ENCODE measurements at regions not wholly inside any gene's neighbourhood (a gene's known extent, or its start where the extent isn't known, plus 50 kb on each side); places are given as distances from the start of the nearest gene placed in this dataset.

DNA sequence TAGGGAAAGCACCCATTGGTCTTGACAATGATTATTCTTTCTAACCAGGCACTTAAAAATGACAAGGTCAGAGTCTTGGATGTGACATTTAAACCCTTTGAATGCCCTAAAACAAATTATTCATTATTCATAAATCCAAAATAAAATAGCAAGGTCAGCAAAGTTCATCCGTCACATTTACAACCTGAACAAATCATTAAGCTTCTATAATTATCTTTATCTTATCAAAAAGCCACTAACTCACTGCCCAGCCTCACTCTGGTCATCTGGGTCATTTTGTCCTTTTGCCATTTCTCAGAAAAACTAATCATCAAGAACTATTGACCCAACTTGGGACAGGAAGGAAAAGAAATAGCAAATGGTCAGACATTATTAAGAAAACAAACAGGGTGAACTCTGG, 507.3 kb upstream of the CDH8 start:
- no peaks in the 10 kb centered on the region for H3K36me3 ChIP-seq (ENCODE audit: control insufficient read depth in 1 of 2, insufficient read depth in 2 of 2, low read length in 2 of 2)
- H3K9ac ChIP-seq (ENCODE audit: low read depth in 1 of 2, low read length in 2 of 2): no peak overlapping the region
- no peaks in the 10 kb centered on the region for H3K4me1 ChIP-seq (ENCODE audit: control insufficient read depth in 1 of 2, insufficient read depth in 2 of 2, low read length in 2 of 2)
- H3K9me3 ChIP-seq (ENCODE audit: control insufficient read depth in 1 of 2, low read length in 2 of 2): peaks cover 4 to 5% of the 10 kb centered on the region in 2 donors
- no peak overlapping the region for H3K4me3 ChIP-seq (ENCODE audit: low read depth in 1 of 2, low read length in 2 of 2)
- no peak overlapping the region for H3K27ac ChIP-seq (ENCODE audit: low read depth, low read length)
- no peaks in the 10 kb centered on the region for H3K27me3 ChIP-seq (ENCODE audit: control insufficient read depth in 1 of 2, insufficient read depth in 2 of 2, low read length in 2 of 2)

GRCh38 chr16:62539657-62540056, 503.4 kb upstream of the CDH8 start:
- Histone ChIP-seq H3K9me3 (ENCODE audit: control insufficient read depth in 1 of 2, low read length in 2 of 2) (peaks cover under 1 to 9% of the 10 kb centered on the region in 2 donors), H3K27me3 (ENCODE audit: control insufficient read depth in 1 of 2, insufficient read depth in 2 of 2, low read length in 2 of 2) (no peaks in the 10 kb centered on the region), H3K4me3 (ENCODE audit: low read depth in 1 of 2, low read length in 2 of 2) (no peak overlapping the region), H3K36me3 (ENCODE audit: control insufficient read depth in 1 of 2, insufficient read depth in 2 of 2, low read length in 2 of 2) (no peaks in the 10 kb centered on the region), H3K9ac (ENCODE audit: low read depth in 1 of 2, low read length in 2 of 2) (no peak overlapping the region), H3K27ac (ENCODE audit: low read depth, low read length) (no peak overlapping the region), H3K4me1 (ENCODE audit: control insufficient read depth in 1 of 2, insufficient read depth in 2 of 2, low read length in 2 of 2) (no peaks in the 10 kb centered on the region)

DNA sequence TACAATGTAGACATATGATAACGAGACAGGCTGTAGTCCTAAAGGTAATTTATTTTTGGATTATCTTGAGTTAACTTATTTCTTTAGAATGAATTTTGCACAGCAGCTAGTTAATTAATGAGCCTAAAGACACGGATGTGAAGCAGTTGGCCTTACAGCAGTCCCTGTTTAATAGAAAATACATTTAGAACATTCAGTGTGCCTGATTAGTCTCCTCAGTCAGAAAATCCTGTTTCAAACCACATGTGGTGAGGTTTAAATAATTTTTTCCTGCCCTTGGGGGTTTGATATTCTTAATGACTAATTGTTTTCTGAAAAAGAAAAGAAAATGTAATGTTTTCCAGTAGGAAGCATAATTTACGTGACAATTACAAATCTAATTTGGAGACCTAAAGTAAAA, 494.2 kb upstream of the CDH8 start:
- Histone ChIP-seq H3K9ac (ENCODE audit: low read depth in 1 of 2, low read length in 2 of 2) (no peak overlapping the region), H3K27me3 (ENCODE audit: control insufficient read depth in 1 of 2, insufficient read depth in 2 of 2, low read length in 2 of 2) (no peaks in the 10 kb centered on the region), H3K27ac (ENCODE audit: low read depth, low read length) (no peak overlapping the region), H3K9me3 (ENCODE audit: control insufficient read depth in 1 of 2, low read length in 2 of 2) (peaks cover 0 to 10% of the 10 kb centered on the region in 2 donors), H3K4me3 (ENCODE audit: low read depth in 1 of 2, low read length in 2 of 2) (no peak overlapping the region), H3K36me3 (ENCODE audit: control insufficient read depth in 1 of 2, insufficient read depth in 2 of 2, low read length in 2 of 2) (no peaks in the 10 kb centered on the region), H3K4me1 (ENCODE audit: control insufficient read depth in 1 of 2, insufficient read depth in 2 of 2, low read length in 2 of 2) (no peaks in the 10 kb centered on the region)

DNA sequence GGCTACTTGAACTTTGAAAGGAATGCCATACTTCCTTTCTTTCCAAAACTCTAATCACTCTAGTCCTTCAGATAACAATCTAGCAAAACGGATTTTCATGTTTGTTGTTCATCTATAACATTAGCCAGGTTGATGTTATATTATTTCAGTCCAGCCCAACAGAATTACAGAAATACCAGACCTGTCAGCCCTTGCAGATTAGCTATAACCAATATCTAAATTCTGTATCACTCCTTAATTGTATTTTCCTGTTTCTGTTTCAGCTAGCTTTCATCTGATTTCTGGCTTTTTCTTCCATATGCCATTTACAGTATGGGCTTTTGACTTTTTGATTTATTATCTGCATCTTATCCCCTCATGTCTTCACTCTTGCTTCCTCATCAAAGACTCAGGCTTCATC, 479.8 kb upstream of the CDH8 start:
- Histone ChIP-seq H3K36me3 (ENCODE audit: control insufficient read depth in 1 of 2, insufficient read depth in 2 of 2, low read length in 2 of 2) (no peaks in the 10 kb centered on the region), H3K27ac (ENCODE audit: low read depth, low read length) (no peak overlapping the region), H3K4me3 (ENCODE audit: low read depth in 1 of 2, low read length in 2 of 2) (no peak overlapping the region), H3K9me3 (ENCODE audit: control insufficient read depth in 1 of 2, low read length in 2 of 2) (peaks cover 0 to 3% of the 10 kb centered on the region in 2 donors), H3K27me3 (ENCODE audit: control insufficient read depth in 1 of 2, insufficient read depth in 2 of 2, low read length in 2 of 2) (no peaks in the 10 kb centered on the region), H3K4me1 (ENCODE audit: control insufficient read depth in 1 of 2, insufficient read depth in 2 of 2, low read length in 2 of 2) (no peaks in the 10 kb centered on the region), H3K9ac (ENCODE audit: low read depth in 1 of 2, low read length in 2 of 2) (no peak overlapping the region)

GRCh38 chr16:62503073-62503472, 466.8 kb upstream of the CDH8 start:
- Histone ChIP-seq H3K9me3 (ENCODE audit: control insufficient read depth in 1 of 2, low read length in 2 of 2) (peaks cover 4 to 11% of the 10 kb centered on the region in 2 donors), H3K4me3 (ENCODE audit: low read depth in 1 of 2, low read length in 2 of 2) (no peak overlapping the region), H3K27me3 (ENCODE audit: control insufficient read depth in 1 of 2, insufficient read depth in 2 of 2, low read length in 2 of 2) (no peaks in the 10 kb centered on the region), H3K27ac (ENCODE audit: low read depth, low read length) (no peak overlapping the region), H3K4me1 (ENCODE audit: control insufficient read depth in 1 of 2, insufficient read depth in 2 of 2, low read length in 2 of 2) (no peaks in the 10 kb centered on the region), H3K36me3 (ENCODE audit: control insufficient read depth in 1 of 2, insufficient read depth in 2 of 2, low read length in 2 of 2) (no peaks in the 10 kb centered on the region), H3K9ac (ENCODE audit: low read depth in 1 of 2, low read length in 2 of 2) (no peak overlapping the region)

DNA sequence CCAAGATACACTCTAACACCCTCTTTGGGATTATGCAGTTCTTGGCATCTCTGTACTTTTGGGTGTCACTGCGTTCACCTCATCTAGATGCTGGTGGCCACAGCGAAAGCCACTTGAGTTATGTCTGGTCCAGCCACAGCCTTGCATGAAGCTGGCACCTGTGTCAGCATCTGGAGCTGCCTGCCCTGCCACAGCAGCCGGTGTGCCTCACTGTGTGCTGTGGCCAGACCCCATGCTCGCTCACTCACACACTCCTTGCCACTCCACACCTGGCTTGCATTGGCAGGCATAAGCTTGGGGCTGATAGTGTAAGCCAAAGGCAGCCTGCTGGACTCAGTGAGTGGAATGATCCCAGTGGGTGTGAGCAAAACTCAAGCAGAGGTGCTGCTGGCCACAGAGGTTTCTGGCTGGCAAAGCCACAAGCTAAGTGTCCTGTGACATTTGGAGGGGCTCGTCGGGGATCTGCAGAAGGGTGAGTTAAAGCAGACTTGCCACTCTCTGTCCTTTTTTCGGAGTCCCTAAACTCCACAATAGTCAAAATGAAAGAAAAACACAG, 442.7 kb upstream of the CDH8 start:
- H3K9ac ChIP-seq (ENCODE audit: low read depth in 1 of 2, low read length in 2 of 2): no peak overlapping the region
- no peak overlapping the region for H3K4me3 ChIP-seq (ENCODE audit: low read depth in 1 of 2, low read length in 2 of 2)
- H3K9me3 ChIP-seq (ENCODE audit: control insufficient read depth in 1 of 2, low read length in 2 of 2): peaks cover 23 to 30% of the 10 kb centered on the region in 2 donors
- H3K27me3 ChIP-seq (ENCODE audit: control insufficient read depth in 1 of 2, insufficient read depth in 2 of 2, low read length in 2 of 2): no peaks in the 10 kb centered on the region
- H3K4me1 ChIP-seq (ENCODE audit: control insufficient read depth in 1 of 2, insufficient read depth in 2 of 2, low read length in 2 of 2): no peaks in the 10 kb centered on the region
- no peak overlapping the region for H3K27ac ChIP-seq (ENCODE audit: low read depth, low read length)
- H3K36me3 ChIP-seq (ENCODE audit: control insufficient read depth in 1 of 2, insufficient read depth in 2 of 2, low read length in 2 of 2): no peaks in the 10 kb centered on the region

DNA sequence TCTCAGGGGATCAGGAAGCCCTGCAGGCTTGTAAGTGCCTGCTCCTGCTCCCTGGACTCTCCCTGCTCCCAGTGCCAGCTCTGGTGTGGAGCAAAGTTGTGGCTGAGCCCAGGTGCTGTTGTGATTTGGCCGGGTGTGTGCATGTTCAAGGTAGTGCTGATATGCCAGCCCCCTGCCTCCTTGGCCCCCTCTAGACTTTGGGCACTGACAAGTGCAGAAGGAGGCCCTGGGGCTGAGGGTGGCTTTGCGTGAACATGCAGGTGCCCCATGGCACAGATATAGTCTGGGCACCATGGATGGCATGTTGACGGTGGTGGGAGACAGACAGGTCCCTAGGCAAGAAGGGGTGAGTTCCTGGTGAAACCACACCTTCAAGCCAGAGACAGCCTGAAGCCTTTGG, 441.6 kb upstream of the CDH8 start:
- Histone ChIP-seq H3K9ac (ENCODE audit: low read depth in 1 of 2, low read length in 2 of 2) (no peak overlapping the region), H3K4me3 (ENCODE audit: low read depth in 1 of 2, low read length in 2 of 2) (no peak overlapping the region), H3K9me3 (ENCODE audit: control insufficient read depth in 1 of 2, low read length in 2 of 2) (peaks cover 23 to 33% of the 10 kb centered on the region in 2 donors), H3K36me3 (ENCODE audit: control insufficient read depth in 1 of 2, insufficient read depth in 2 of 2, low read length in 2 of 2) (no peaks in the 10 kb centered on the region), H3K27ac (ENCODE audit: low read depth, low read length) (no peak overlapping the region), H3K27me3 (ENCODE audit: control insufficient read depth in 1 of 2, insufficient read depth in 2 of 2, low read length in 2 of 2) (no peaks in the 10 kb centered on the region), H3K4me1 (ENCODE audit: control insufficient read depth in 1 of 2, insufficient read depth in 2 of 2, low read length in 2 of 2) (no peaks in the 10 kb centered on the region)

DNA sequence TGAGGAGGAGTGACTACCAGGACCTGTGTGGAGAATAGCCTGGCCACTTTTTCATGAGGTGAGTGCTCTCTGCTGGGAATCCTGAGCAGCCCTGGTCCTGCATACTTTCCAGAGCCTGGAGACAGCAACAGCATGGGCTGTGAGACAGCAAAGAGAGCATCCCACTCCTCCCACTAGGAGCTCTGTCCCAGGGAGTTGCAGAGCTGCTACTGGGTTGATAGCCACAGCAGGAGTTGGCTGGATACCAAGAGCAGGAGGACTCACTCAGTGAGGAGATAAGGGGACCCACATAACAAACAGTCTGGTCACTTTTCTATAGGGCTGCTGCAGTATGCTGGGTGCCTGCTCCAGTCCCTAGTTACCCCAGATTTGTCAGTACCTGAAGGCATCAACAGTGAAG, 439.3 kb upstream of the CDH8 start:
- H3K27me3 ChIP-seq (ENCODE audit: control insufficient read depth in 1 of 2, insufficient read depth in 2 of 2, low read length in 2 of 2): no peaks in the 10 kb centered on the region
- H3K27ac ChIP-seq (ENCODE audit: low read depth, low read length): no peak overlapping the region
- no peaks in the 10 kb centered on the region for H3K4me1 ChIP-seq (ENCODE audit: control insufficient read depth in 1 of 2, insufficient read depth in 2 of 2, low read length in 2 of 2)
- H3K36me3 ChIP-seq (ENCODE audit: control insufficient read depth in 1 of 2, insufficient read depth in 2 of 2, low read length in 2 of 2): no peaks in the 10 kb centered on the region
- H3K9me3 ChIP-seq (ENCODE audit: control insufficient read depth in 1 of 2, low read length in 2 of 2): peaks cover 29 to 40% of the 10 kb centered on the region in 2 donors
- H3K9ac ChIP-seq (ENCODE audit: low read depth in 1 of 2, low read length in 2 of 2): no peak overlapping the region
- H3K4me3 ChIP-seq (ENCODE audit: low read depth in 1 of 2, low read length in 2 of 2): no peak overlapping the region

DNA sequence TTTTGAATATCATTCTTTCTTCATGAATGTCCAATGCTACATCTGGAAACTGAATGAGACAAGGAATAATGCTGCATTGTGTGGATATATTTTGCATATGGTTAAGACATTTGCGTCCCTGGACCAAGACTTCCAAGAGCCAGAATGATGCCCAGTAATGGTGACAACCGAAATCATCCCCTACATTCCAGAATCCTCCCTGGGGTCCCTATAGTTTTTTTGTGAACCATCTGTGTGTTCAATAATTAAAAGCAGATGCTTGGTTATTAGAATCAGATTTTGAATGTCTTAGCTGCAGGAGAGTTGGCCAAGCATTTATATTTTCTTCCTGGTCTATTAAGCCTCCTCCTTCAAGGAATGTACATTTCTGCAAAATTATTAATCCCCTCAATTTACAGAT, 426.7 kb upstream of the CDH8 start:
- Histone ChIP-seq H3K9me3 (ENCODE audit: control insufficient read depth in 1 of 2, low read length in 2 of 2) (peaks cover 10 to 15% of the 10 kb centered on the region in 2 donors), H3K27ac (ENCODE audit: low read depth, low read length) (no peak overlapping the region), H3K27me3 (ENCODE audit: control insufficient read depth in 1 of 2, insufficient read depth in 2 of 2, low read length in 2 of 2) (no peaks in the 10 kb centered on the region), H3K4me1 (ENCODE audit: control insufficient read depth in 1 of 2, insufficient read depth in 2 of 2, low read length in 2 of 2) (no peaks in the 10 kb centered on the region), H3K4me3 (ENCODE audit: low read depth in 1 of 2, low read length in 2 of 2) (no peak overlapping the region), H3K9ac (ENCODE audit: low read depth in 1 of 2, low read length in 2 of 2) (no peak overlapping the region), H3K36me3 (ENCODE audit: control insufficient read depth in 1 of 2, insufficient read depth in 2 of 2, low read length in 2 of 2) (no peaks in the 10 kb centered on the region)

GRCh38 chr16:62450291-62450690, 414.1 kb upstream of the CDH8 start:
- Histone ChIP-seq H3K27ac (ENCODE audit: low read depth, low read length) (no peak overlapping the region), H3K4me3 (ENCODE audit: low read depth in 1 of 2, low read length in 2 of 2) (no peak overlapping the region), H3K9ac (ENCODE audit: low read depth in 1 of 2, low read length in 2 of 2) (no peak overlapping the region), H3K4me1 (ENCODE audit: control insufficient read depth in 1 of 2, insufficient read depth in 2 of 2, low read length in 2 of 2) (no peaks in the 10 kb centered on the region), H3K27me3 (ENCODE audit: control insufficient read depth in 1 of 2, insufficient read depth in 2 of 2, low read length in 2 of 2) (no peaks in the 10 kb centered on the region), H3K9me3 (ENCODE audit: control insufficient read depth in 1 of 2, low read length in 2 of 2) (peaks cover 4 to 7% of the 10 kb centered on the region in 2 donors), H3K36me3 (ENCODE audit: control insufficient read depth in 1 of 2, insufficient read depth in 2 of 2, low read length in 2 of 2) (no peaks in the 10 kb centered on the region)

GRCh38 chr16:62445909-62446308, 409.7 kb upstream of the CDH8 start:
- Histone ChIP-seq H3K27ac (ENCODE audit: low read depth, low read length) (no peak overlapping the region), H3K9me3 (ENCODE audit: control insufficient read depth in 1 of 2, low read length in 2 of 2) (peaks cover 0 to 5% of the 10 kb centered on the region in 2 donors), H3K27me3 (ENCODE audit: control insufficient read depth in 1 of 2, insufficient read depth in 2 of 2, low read length in 2 of 2) (no peaks in the 10 kb centered on the region), H3K36me3 (ENCODE audit: control insufficient read depth in 1 of 2, insufficient read depth in 2 of 2, low read length in 2 of 2) (no peaks in the 10 kb centered on the region), H3K4me1 (ENCODE audit: control insufficient read depth in 1 of 2, insufficient read depth in 2 of 2, low read length in 2 of 2) (no peaks in the 10 kb centered on the region), H3K9ac (ENCODE audit: low read depth in 1 of 2, low read length in 2 of 2) (no peak overlapping the region), H3K4me3 (ENCODE audit: low read depth in 1 of 2, low read length in 2 of 2) (no peak overlapping the region)
